Transverse colon (tissue), 3 donors: ENCODE measurements at regions not wholly inside any gene's neighbourhood (a gene's known extent, or its start where the extent isn't known, plus 50 kb on each side); places are given as distances from the start of the nearest gene placed in this dataset.

Source experiments
- EP300 ChIP-seq: sonication (generic); formaldehyde crosslinking; IDR thresholded peaks from one replicate; pipeline ENCODE4 v1.6.1; 2017; ENCODE audit warnings: antibody characterized with exemption, low read depth
- TF ChIP-seq, protein P1 (sequence below), 5 experiments: fragments of 200-600 bp in 3 of 5; fragments of 450-650 bp in 2 of 5; sonication (generic) in 3 of 5; IDR thresholded peaks; 1 replicate in 2 of 5; 2 replicates in 3 of 5; pipeline ENCODE4 v1.5.1; 2016 to 2017; ENCODE audit warnings: antibody characterized with exemption in 5 of 5, inconsistent platforms in 3 of 5, mild to moderate bottlenecking in 2 of 5, moderate library complexity in 1 of 5

DNA sequence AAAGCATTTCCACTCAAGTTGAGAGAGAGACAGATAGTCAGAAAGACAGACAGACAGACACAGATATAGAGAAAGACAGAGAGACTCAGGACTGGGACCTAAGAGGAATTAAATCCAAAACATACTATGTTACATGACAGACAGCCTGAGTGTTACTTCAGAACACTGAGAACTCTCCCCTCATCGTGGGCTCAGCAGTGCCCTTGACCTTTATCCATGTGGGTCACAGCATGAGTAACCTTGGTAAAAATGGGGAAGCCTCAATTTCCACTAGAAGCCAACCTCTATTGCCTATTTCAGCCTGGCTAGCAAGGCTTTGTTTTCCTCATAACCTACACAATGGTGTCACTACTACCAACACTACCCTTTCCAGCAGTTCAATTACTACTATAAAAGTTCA is 81.9 kb upstream of the TRABD2B start:
- TF ChIP-seq EP300 = no peak
- TF ChIP-seq, protein P1, sequence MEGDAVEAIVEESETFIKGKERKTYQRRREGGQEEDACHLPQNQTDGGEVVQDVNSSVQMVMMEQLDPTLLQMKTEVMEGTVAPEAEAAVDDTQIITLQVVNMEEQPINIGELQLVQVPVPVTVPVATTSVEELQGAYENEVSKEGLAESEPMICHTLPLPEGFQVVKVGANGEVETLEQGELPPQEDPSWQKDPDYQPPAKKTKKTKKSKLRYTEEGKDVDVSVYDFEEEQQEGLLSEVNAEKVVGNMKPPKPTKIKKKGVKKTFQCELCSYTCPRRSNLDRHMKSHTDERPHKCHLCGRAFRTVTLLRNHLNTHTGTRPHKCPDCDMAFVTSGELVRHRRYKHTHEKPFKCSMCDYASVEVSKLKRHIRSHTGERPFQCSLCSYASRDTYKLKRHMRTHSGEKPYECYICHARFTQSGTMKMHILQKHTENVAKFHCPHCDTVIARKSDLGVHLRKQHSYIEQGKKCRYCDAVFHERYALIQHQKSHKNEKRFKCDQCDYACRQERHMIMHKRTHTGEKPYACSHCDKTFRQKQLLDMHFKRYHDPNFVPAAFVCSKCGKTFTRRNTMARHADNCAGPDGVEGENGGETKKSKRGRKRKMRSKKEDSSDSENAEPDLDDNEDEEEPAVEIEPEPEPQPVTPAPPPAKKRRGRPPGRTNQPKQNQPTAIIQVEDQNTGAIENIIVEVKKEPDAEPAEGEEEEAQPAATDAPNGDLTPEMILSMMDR (IDR thresholded peaks at IDR 0.05) = no peak
